ENCODE measurements at regions not wholly inside any gene's neighbourhood (a gene's known extent, or its start where the extent isn't known, plus 50 kb on each side); places are given as distances from the start of the nearest gene placed in this dataset.
"Not testable (repeated sequence)": the region's sequence is repeated elsewhere in the genome, so short reads cannot be mapped to it uniquely, and the experiment has no call there.

DNA sequence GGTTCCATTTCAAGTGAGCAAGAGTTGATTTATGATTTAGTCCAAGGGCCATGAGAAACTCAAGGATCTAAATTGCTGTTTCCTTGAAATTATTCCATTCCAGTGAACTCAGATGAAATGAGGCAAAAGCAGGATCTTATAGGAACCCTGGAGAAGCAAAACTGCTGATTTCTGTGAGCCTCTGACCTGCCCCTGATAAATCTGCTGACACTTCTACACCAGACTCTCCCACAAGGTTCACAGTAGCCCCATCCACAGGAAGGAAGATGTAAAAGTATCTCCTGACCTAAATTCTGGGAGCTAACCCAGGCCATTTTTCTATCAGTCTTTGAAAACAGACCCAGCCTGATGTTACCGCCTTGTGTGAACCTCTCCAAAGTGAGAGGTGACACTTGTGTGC, 987.6 kb upstream of the AUTS2 start:
- no peak for DNase-seq

GRCh38 chr7:68613405-68613804, 984.9 kb upstream of the AUTS2 start:
- Histone ChIP-seq H3K36me3 (replicated peaks; ENCODE audit: control insufficient read depth, insufficient read depth, low read length) (no peaks in the 10 kb centered on the region), H3K4me3 (ENCODE audit: insufficient read depth, low read depth, low read length) (no peak overlapping the region), H3K27me3 (ENCODE audit: control insufficient read depth, insufficient read depth, low read length) (no peaks in the 10 kb centered on the region)
- DNase-seq = no peak

More for the DNA sequence above, 987.6 kb upstream of the AUTS2 start:
- Histone ChIP-seq H3K27me3 (ENCODE audit: control insufficient read depth, insufficient read depth, low read length) (no peaks in the 10 kb centered on the region), H3K4me3 (ENCODE audit: insufficient read depth, low read depth, low read length) (no peak overlapping the region), H3K36me3 (replicated peaks; ENCODE audit: control insufficient read depth, insufficient read depth, low read length) (no peaks in the 10 kb centered on the region)

DNA sequence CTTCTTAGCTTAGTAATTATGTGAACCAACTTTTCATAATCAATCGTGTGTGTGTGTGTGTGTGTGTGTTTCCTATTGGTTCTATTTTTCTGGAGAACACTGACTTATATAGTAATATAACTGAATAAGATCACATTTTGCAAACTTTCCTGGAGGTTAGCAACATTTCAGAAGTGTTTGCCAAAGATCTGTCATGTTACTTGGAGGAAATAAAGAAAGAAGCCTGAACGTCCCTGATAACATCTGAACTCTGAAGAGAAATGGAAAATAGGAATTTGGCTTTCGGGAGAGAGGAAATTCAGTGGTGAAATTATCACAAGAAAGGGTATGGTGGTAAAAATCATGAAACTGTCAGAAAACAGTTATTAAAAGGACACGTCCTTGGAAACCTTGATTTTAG, 984.4 kb upstream of the AUTS2 start:
- Histone ChIP-seq H3K4me3 (ENCODE audit: insufficient read depth, low read depth, low read length) (no peak overlapping the region), H3K27me3 (ENCODE audit: control insufficient read depth, insufficient read depth, low read length) (no peaks in the 10 kb centered on the region), H3K36me3 (replicated peaks; ENCODE audit: control insufficient read depth, insufficient read depth, low read length) (no peaks in the 10 kb centered on the region)
- no peak for DNase-seq

GRCh38 chr7:68619526-68619925, 978.7 kb upstream of the AUTS2 start:
- no peaks in the 10 kb centered on the region for H3K27me3 ChIP-seq (ENCODE audit: control insufficient read depth, insufficient read depth, low read length)
- H3K4me3 ChIP-seq (ENCODE audit: insufficient read depth, low read depth, low read length) = no peak overlapping the region
- DNase-seq = no peak
- H3K36me3 ChIP-seq (replicated peaks; ENCODE audit: control insufficient read depth, insufficient read depth, low read length) = no peaks in the 10 kb centered on the region

DNA sequence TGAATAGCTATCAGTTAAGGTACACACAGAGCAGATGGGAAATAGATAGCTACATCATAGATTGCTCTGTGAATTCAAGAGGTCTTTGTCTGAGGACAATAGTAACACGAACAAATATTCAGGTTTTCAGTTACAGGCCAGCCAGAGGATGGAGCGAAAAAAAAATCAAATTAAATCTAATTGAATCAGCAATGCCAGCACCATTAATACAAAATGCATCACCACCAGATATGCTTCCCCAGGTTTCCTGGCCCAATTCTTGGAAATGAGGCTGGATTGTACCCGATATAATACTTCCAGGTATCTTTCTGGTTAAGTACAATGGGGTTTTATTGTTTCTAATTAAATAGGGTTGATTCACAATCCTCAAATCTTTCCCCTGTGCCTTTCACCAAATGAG, 975.8 kb upstream of the AUTS2 start:
- no peak for DNase-seq
- Histone ChIP-seq H3K4me3 (ENCODE audit: insufficient read depth, low read depth, low read length) (no peak overlapping the region), H3K36me3 (replicated peaks; ENCODE audit: control insufficient read depth, insufficient read depth, low read length) (no peaks in the 10 kb centered on the region), H3K27me3 (ENCODE audit: control insufficient read depth, insufficient read depth, low read length) (no peaks in the 10 kb centered on the region)

DNA sequence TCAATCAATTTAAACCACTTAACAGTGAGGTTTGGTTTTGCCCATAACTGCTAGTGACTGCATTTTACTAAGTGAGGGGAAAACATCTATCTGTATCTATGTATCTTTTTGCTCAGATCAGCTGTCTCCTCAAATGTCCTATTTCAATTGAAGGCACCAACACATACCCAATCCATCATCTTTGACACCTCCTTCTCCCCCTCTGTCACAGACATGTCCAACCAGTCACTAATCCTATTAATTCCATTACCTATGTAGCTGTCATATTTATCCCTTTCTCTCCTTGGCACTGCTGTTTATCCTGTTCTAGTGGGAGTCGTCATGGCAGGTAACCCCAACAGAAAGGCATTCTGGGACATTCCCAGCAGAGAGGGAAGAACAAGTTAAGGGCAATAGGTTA, 975.2 kb upstream of the AUTS2 start:
- Histone ChIP-seq H3K27me3 (ENCODE audit: control insufficient read depth, insufficient read depth, low read length) (no peaks in the 10 kb centered on the region), H3K4me3 (ENCODE audit: insufficient read depth, low read depth, low read length) (no peak overlapping the region)
- DNase-seq = no peak

DNA sequence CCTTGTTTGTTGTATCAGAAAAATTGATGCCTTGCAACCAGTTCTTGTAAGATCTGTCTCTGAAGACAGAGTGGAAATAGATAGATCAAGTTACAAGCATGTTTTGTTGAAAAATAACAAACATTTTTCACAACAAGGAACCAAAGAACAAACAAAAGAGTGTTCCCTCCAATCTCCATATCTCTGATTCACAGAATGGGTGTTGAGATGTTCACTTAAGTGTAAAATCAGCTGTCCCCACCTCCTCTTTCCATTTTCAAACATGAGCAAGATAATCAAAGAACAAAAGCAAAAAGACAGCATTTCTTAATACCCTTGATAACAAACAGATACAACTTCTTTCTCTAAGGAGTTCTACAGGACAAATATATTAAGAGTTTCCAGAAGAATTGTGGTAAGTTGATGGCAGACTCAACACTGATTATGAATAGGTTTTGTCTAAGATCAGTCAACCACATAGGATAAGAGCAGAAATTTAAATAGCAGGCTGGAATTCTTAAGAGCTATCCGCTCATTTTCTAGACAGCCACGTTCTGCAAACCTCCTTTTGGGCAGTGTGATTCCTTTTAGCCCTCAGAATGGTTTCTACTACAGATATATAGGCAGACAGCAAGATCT, 970.9 kb upstream of the AUTS2 start:
- no peak overlapping the region for H3K4me3 ChIP-seq (ENCODE audit: insufficient read depth, low read depth, low read length)
- no peak for DNase-seq
- no peaks in the 10 kb centered on the region for H3K36me3 ChIP-seq (replicated peaks; ENCODE audit: control insufficient read depth, insufficient read depth, low read length)
- H3K27me3 ChIP-seq (ENCODE audit: control insufficient read depth, insufficient read depth, low read length) = no peaks in the 10 kb centered on the region

More for the DNA sequence above, 975.2 kb upstream of the AUTS2 start:
- no peaks in the 10 kb centered on the region for H3K36me3 ChIP-seq (replicated peaks; ENCODE audit: control insufficient read depth, insufficient read depth, low read length)

DNA sequence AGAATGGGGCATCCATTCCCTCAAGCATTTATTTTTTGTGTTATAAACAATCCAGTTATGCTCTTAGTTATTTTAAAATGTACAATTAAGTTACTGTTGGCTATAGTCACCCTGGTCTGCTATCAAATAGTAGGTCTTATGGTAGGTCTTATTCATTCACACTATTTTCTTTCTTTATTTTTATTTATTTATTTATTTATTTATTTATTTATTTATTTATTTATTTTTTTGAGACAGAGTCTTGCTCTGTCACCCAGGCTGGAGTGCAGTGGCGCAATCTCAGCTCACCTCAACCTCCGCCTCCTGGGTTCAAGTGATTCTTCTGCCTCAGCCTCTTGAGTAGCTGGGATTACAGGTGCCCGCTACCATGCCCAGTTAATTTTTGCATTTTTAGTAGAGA, 967.4 kb upstream of the AUTS2 start:
- DNase-seq; H3K27me3 ChIP-seq (ENCODE audit: control insufficient read depth, insufficient read depth, low read length): not testable (repeated sequence)

GRCh38 chr7:68640103-68640502, 958.2 kb upstream of the AUTS2 start:
- Histone ChIP-seq H3K27me3 (ENCODE audit: control insufficient read depth, insufficient read depth, low read length) (no peaks in the 10 kb centered on the region), H3K36me3 (replicated peaks; ENCODE audit: control insufficient read depth, insufficient read depth, low read length) (no peaks in the 10 kb centered on the region), H3K4me3 (ENCODE audit: insufficient read depth, low read depth, low read length) (no peak overlapping the region)
- DNase-seq = no peak

More for the DNA sequence above, 967.4 kb upstream of the AUTS2 start:
- not testable (repeated sequence) for H3K36me3 ChIP-seq (replicated peaks; ENCODE audit: control insufficient read depth, insufficient read depth, low read length); H3K4me3 ChIP-seq (ENCODE audit: insufficient read depth, low read depth, low read length)

GRCh38 chr7:68642727-68643126, 955.5 kb upstream of the AUTS2 start:
- Histone ChIP-seq H3K27me3 (ENCODE audit: control insufficient read depth, insufficient read depth, low read length) (no peaks in the 10 kb centered on the region), H3K36me3 (replicated peaks; ENCODE audit: control insufficient read depth, insufficient read depth, low read length) (no peaks in the 10 kb centered on the region), H3K4me3 (ENCODE audit: insufficient read depth, low read depth, low read length) (no peak overlapping the region)
- no peak for DNase-seq

- Histone ChIP-seq H3K4me3 (ENCODE audit: insufficient read depth, low read depth, low read length) (no peak overlapping the region), H3K36me3 (replicated peaks; ENCODE audit: control insufficient read depth, insufficient read depth, low read length) (no peaks in the 10 kb centered on the region), H3K27me3 (ENCODE audit: control insufficient read depth, insufficient read depth, low read length) (no peaks in the 10 kb centered on the region)
- no peak for DNase-seq
Measured at GRCh38 chr7:68663392-68663791, 934.9 kb upstream of the AUTS2 start.

DNA sequence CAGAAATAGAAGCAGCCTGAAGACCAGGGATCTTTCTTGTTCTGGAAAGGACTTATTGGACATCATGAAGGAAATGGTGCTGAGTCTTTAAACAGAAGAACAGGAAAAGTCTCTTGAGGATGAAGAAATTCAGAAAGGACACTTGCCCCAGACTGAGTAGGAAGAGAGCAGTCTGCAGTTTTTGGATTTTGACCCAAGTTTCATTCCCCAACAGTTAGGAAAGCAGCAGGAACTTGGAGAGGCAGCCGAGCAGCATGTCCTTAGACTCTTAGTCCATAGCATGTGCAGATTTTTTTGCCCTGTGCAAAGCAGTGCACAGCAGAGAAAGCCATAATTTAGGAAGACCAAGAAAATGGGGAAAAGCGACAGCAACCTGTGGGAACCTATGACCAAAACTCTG, 927.2 kb upstream of the AUTS2 start:
- H3K4me3 ChIP-seq (ENCODE audit: insufficient read depth, low read depth, low read length) = no peak overlapping the region
- DNase-seq = no peak
- H3K36me3 ChIP-seq (replicated peaks; ENCODE audit: control insufficient read depth, insufficient read depth, low read length) = no peaks in the 10 kb centered on the region
- H3K27me3 ChIP-seq (ENCODE audit: control insufficient read depth, insufficient read depth, low read length) = no peaks in the 10 kb centered on the region

DNA sequence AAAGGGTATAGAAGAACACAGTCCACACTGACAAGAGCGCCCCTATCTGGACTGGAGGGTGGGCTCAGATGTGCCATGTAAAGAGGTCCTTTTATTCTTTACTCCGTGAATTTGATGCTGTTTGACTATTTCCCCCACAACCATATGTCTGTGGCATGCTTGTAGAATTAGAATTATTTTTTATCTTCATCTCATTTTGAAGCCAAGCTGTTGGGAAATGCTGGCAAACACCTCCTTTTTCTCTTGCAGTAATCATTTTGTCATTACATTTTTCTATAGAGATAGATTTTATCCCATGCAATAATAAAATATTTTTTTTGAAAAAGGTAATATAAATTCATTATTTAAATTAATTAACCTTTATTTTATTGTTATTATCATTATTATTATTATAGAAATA, 926.6 kb upstream of the AUTS2 start:
- no peak overlapping the region for H3K4me3 ChIP-seq (ENCODE audit: insufficient read depth, low read depth, low read length)
- DNase-seq = no peak
- no peaks in the 10 kb centered on the region for H3K27me3 ChIP-seq (ENCODE audit: control insufficient read depth, insufficient read depth, low read length)
- no peaks in the 10 kb centered on the region for H3K36me3 ChIP-seq (replicated peaks; ENCODE audit: control insufficient read depth, insufficient read depth, low read length)

DNA sequence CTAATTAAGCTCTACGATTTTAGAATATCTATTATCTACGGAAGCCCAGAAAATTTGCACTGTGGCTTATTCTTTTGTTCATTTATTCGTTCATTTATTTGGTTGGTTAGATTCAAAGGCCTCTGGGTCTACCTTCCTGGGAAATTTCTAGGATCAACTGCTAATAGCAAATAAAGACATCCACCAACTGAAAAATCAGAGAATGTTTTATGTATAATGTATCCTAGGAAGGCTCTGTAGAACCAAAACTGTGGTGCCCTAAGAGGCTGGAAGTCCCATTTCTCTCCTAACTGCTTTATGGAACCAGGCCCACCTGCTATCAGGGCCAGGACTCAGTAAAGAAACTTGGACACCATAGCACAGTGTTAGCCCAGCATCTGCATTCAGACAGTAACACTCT, 923.4 kb upstream of the AUTS2 start:
- Histone ChIP-seq H3K4me3 (ENCODE audit: insufficient read depth, low read depth, low read length) (no peak overlapping the region), H3K27me3 (ENCODE audit: control insufficient read depth, insufficient read depth, low read length) (no peaks in the 10 kb centered on the region), H3K36me3 (replicated peaks; ENCODE audit: control insufficient read depth, insufficient read depth, low read length) (no peaks in the 10 kb centered on the region)
- no peak for DNase-seq

GRCh38 chr7:68676813-68677535, 921.3 kb upstream of the AUTS2 start:
- no peak overlapping the region for H3K4me3 ChIP-seq (ENCODE audit: insufficient read depth, low read depth, low read length)
- no peak for DNase-seq
- H3K27me3 ChIP-seq (ENCODE audit: control insufficient read depth, insufficient read depth, low read length) = no peaks in the 10 kb centered on the region
- H3K36me3 ChIP-seq (replicated peaks; ENCODE audit: control insufficient read depth, insufficient read depth, low read length) = no peaks in the 10 kb centered on the region
